ENCODE measurements at regions not wholly inside any gene's neighbourhood (a gene's known extent, or its start where the extent isn't known, plus 50 kb on each side); places are given as distances from the start of the nearest gene placed in this dataset.

DNA sequence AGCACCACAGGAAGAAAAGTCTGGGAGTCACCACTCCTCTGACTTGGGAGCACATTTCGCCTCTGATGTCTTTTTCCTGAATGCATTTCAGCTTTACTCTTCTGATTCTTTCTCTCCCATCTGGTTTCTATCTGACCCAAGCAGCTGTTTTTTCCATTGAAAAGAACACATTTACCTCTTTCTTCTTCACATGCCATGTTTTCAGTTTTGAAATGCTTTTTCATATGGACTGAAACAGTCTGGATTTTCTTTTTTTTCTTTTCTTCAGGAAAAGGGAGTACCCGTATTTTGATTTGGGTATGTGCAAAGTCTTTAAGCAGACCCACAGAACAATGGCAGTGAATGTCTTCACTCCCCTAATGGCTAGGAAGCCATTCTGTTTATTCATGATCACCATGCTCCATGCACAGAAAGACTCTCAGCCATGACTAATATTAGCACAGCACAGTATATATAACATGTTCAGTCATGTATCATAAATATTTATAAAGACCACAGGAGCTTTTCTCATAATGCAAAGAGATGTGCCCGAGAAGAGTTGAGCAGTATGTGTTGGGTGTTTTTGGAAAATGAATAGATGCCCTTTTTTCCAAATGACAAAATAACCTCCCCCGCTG lies 82.7 kb upstream of the LRIG1 start:
- TF ChIP-seq, protein P1, sequence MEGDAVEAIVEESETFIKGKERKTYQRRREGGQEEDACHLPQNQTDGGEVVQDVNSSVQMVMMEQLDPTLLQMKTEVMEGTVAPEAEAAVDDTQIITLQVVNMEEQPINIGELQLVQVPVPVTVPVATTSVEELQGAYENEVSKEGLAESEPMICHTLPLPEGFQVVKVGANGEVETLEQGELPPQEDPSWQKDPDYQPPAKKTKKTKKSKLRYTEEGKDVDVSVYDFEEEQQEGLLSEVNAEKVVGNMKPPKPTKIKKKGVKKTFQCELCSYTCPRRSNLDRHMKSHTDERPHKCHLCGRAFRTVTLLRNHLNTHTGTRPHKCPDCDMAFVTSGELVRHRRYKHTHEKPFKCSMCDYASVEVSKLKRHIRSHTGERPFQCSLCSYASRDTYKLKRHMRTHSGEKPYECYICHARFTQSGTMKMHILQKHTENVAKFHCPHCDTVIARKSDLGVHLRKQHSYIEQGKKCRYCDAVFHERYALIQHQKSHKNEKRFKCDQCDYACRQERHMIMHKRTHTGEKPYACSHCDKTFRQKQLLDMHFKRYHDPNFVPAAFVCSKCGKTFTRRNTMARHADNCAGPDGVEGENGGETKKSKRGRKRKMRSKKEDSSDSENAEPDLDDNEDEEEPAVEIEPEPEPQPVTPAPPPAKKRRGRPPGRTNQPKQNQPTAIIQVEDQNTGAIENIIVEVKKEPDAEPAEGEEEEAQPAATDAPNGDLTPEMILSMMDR (IDR thresholded peaks at IDR 0.05 in 2 of 3, conservative IDR thresholded peaks at IDR 0.05 in 1 of 3; ENCODE audit: insufficient read depth in 2 of 3, low read depth in 1 of 3, low read length in 3 of 3): no peak
- TF ChIP-seq, protein P2, sequence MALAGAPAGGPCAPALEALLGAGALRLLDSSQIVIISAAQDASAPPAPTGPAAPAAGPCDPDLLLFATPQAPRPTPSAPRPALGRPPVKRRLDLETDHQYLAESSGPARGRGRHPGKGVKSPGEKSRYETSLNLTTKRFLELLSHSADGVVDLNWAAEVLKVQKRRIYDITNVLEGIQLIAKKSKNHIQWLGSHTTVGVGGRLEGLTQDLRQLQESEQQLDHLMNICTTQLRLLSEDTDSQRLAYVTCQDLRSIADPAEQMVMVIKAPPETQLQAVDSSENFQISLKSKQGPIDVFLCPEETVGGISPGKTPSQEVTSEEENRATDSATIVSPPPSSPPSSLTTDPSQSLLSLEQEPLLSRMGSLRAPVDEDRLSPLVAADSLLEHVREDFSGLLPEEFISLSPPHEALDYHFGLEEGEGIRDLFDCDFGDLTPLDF (CRISPR knock-in tag; IDR thresholded peaks at IDR 0.05): no peak
- TF ChIP-seq, protein P3, sequence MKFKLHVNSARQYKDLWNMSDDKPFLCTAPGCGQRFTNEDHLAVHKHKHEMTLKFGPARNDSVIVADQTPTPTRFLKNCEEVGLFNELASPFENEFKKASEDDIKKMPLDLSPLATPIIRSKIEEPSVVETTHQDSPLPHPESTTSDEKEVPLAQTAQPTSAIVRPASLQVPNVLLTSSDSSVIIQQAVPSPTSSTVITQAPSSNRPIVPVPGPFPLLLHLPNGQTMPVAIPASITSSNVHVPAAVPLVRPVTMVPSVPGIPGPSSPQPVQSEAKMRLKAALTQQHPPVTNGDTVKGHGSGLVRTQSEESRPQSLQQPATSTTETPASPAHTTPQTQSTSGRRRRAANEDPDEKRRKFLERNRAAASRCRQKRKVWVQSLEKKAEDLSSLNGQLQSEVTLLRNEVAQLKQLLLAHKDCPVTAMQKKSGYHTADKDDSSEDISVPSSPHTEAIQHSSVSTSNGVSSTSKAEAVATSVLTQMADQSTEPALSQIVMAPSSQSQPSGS (CRISPR knock-in tag; IDR thresholded peaks at IDR 0.05): no peak
- TF ChIP-seq RAD21 (CRISPR knock-in tag; conservative IDR thresholded peaks at IDR 0.05 in 1 of 2, IDR thresholded peaks at IDR 0.05 in 1 of 2): no peak
- no peak for TF ChIP-seq RBM14 (IDR thresholded peaks at IDR 0.05; ENCODE audit: borderline replicate concordance, insufficient read depth, low read depth, low read length)
- TF ChIP-seq NR2C2 (CRISPR knock-in tag; IDR thresholded peaks at IDR 0.05): no peak
- TF ChIP-seq NR2C2 (tag; IDR thresholded peaks at IDR 0.05): no peak
- no peak for TF ChIP-seq NFIC (IDR thresholded peaks at IDR 0.05)
- TF ChIP-seq HLTF (IDR thresholded peaks at IDR 0.05): no peak
- TF ChIP-seq ZNF121 (CRISPR knock-in tag; conservative IDR thresholded peaks at IDR 0.05): no peak
- no peak for TF ChIP-seq HMG20A (CRISPR knock-in tag; conservative IDR thresholded peaks at IDR 0.05)
- TF ChIP-seq ZC3H4 (CRISPR knock-in tag; IDR thresholded peaks at IDR 0.05; ENCODE audit: borderline replicate concordance): no peak
- TF ChIP-seq MAFK (IDR thresholded peaks at IDR 0.05; ENCODE audit: low read length): no peak
- TF ChIP-seq NCOA4 (IDR thresholded peaks at IDR 0.05; ENCODE audit: partially characterized antibody): no peak
- TF ChIP-seq, protein P4, sequence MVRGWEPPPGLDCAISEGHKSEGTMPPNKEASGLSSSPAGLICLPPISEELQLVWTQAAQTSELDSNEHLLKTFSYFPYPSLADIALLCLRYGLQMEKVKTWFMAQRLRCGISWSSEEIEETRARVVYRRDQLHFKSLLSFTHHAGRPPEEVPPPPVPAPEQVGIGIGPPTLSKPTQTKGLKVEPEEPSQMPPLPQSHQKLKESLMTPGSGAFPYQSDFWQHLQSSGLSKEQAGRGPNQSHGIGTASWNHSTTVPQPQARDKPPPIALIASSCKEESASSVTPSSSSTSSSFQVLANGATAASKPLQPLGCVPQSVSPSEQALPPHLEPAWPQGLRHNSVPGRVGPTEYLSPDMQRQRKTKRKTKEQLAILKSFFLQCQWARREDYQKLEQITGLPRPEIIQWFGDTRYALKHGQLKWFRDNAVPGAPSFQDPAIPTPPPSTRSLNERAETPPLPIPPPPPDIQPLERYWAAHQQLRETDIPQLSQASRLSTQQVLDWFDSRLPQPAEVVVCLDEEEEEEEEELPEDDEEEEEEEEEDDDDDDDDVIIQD (CRISPR knock-in tag; IDR thresholded peaks at IDR 0.05): no peak
